GM18505 (cell line): ENCODE measurements at regions not wholly inside any gene's neighbourhood (a gene's known extent, or its start where the extent isn't known, plus 50 kb on each side); places are given as distances from the start of the nearest gene placed in this dataset.

ENCODE experiments used
- ATAC-seq: cut with Tn5 transposase; IDR thresholded peaks from one replicate; pipeline ENCODE4 v1.9.1; 2021; ENCODE audit not compliant: unreplicated experiment
- POLR2A ChIP-seq: IDR thresholded peaks from 4 replicates; pipeline ENCODE4 v1.6.1; 2011; ENCODE audit warnings: borderline replicate concordance; ENCODE audit not compliant: insufficient read depth, insufficient read length; ENCODE audit errors: extremely low read depth

- no peak for TF ChIP-seq POLR2A
- ATAC-seq, result no peak
Observed at GRCh38 chr18:51686590-51686989, 489.1 kb upstream of the MEX3C start.

DNA sequence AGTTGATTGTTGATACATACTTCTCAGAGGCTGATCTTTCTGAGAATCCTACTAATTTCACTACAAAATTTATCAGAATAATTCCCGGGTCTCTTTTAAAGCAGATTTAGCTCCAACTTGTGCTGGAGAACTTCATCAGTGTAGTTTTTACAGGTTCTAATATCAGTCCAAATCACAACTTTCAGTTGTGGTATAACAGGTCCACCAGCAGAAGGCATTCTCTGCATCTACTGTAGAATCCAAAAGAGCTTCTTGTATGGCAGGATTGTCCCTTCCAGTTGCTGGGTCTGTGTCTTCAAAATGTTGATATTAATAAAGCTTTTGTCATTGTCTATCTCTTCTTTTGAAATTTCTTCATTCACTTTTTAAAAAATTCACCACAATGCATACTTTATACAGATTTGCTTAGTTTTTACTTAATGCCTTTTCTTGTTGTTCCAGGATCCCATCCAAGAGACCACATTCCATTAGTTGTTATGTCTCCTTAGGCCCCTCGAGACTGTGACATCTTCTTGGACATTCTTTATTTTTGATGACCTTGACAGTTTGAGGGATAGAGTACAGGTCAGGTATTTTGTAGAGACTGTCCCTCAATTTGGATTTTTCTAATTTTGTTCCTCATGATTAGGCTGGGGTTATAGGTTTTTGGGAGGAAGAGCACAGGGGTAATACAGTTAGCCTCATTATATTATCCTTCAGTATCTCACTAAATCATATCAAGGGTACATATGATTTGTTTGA is 490.5 kb upstream of the MEX3C start:
- ATAC-seq, result no peak
- TF ChIP-seq POLR2A, result no peak

- no peak for TF ChIP-seq POLR2A
- no peak for ATAC-seq
Observed at GRCh38 chr18:51692612-51693011, 495.1 kb upstream of the MEX3C start.

DNA sequence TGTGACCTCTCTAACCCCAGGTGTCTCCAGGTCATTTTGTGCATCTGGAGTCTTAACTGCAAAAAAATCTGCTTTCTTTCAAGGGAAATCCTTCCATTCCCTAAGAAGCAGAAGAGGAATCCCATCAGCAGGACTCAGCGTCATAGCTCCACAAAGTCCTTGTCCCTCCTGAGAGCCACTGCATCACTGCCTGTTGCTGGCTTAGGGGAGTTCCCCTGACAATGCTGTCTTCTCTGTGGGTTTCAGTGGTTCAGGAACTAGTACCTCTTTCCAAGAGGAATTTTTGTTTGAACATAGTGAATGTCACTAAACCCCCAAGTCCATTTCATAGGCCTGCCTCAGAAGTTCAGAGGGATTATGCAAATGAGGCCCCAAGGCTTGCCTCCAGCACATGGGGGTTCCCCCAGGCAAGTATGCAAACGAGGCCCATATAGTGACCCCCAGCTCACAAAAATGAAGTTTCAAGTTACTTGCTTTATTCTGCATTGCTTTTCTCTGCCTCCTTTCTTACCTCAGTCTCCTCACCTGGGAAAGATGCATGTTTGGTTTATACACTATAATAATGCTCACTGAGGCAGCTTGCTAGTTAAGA is 513.9 kb upstream of the MEX3C start:
- ATAC-seq, result peak; percentile 60
- TF ChIP-seq POLR2A, result no peak

GRCh38 chr18:51712821-51713220 is 515.3 kb upstream of the MEX3C start:
- no peak for ATAC-seq
- no peak for TF ChIP-seq POLR2A

- no peak for TF ChIP-seq POLR2A
- ATAC-seq, result no peak
Observed at GRCh38 chr18:51716277-51716676, 518.8 kb upstream of the MEX3C start.

- ATAC-seq, result no peak
- no peak for TF ChIP-seq POLR2A
Observed at GRCh38 chr18:51721388-51721787, 523.9 kb upstream of the MEX3C start.

DNA sequence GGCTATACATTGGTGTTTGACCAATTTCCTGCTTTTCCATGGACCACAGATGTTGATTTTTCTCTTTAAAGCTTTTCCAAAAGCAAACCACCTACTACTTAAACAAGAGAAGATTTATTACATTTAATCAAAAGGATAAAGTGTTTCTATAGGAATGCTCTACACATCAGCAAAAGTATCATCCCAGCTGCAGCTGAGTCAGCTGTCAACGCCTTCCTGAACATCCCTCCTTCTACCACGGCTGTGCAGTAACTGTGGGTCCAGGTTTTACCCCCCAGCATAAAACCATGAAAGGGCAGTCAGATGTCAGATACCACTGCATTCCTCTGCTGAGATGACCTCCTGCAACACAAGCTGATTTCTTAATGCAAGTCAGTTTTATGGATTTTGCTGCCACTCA is 524.5 kb upstream of the MEX3C start:
- TF ChIP-seq POLR2A, result no peak
- no peak for ATAC-seq

GRCh38 chr18:51724790-51725721 is 527.6 kb upstream of the MEX3C start:
- no peak for TF ChIP-seq POLR2A
- no peak for ATAC-seq

- ATAC-seq, result no peak
- TF ChIP-seq POLR2A, result no peak
Observed at GRCh38 chr18:51726614-51727013, 529.1 kb upstream of the MEX3C start.

DNA sequence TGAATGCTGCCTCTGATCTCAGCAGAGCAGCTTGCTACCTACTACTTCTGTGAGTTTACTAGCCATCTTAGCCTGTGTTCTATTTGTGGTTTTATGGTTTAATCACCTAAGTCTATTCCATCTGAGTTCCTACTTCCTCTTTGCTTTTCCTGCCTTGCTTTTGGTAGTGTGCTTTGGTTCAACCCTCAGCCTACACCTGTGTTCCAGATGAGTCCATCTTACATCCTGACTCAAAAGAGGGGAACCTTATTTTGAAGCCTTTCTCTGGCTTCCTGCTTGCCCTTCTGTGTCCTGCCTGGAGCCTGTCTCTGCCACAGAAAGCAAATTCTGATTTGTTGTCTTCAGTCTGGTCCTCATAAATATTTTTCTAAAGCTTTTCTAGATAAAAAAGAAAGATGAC is 530.3 kb upstream of the MEX3C start:
- peak; percentile 81 for ATAC-seq
- TF ChIP-seq POLR2A, result no peak

GRCh38 chr18:51731070-51731469 is 533.6 kb upstream of the MEX3C start:
- TF ChIP-seq POLR2A, result no peak
- no peak for ATAC-seq

- TF ChIP-seq POLR2A, result no peak
- no peak for ATAC-seq
Observed at GRCh38 chr18:51734576-51734975, 537.1 kb upstream of the MEX3C start.
